ENCODE measurements at regions not wholly inside any gene's neighbourhood (a gene's known extent, or its start where the extent isn't known, plus 50 kb on each side); places are given as distances from the start of the nearest gene placed in this dataset.
A peak's percentile ranks its signal among the peaks of the same experiment; 100 is the strongest.

DNA sequence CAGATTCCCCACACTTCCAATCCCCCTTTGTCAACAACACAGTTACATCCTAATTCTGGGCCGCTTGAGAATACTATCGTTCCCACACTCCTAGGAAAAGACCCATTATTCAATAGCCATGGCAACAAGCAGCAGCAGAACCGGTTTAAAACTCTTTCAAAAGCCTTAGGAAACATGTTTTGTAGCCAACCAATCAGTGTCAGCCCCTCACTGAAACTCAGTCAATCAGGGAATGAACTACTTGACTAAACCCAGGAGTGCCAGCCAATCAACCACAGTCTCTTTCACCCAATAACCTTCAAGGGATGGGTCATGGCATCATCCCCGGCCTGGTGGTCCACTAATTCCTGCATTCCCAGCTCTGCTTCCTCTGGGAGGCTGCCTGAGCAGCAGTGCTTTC is 204.8 kb upstream of the HS6ST1 start:
- TF ChIP-seq, protein P1, sequence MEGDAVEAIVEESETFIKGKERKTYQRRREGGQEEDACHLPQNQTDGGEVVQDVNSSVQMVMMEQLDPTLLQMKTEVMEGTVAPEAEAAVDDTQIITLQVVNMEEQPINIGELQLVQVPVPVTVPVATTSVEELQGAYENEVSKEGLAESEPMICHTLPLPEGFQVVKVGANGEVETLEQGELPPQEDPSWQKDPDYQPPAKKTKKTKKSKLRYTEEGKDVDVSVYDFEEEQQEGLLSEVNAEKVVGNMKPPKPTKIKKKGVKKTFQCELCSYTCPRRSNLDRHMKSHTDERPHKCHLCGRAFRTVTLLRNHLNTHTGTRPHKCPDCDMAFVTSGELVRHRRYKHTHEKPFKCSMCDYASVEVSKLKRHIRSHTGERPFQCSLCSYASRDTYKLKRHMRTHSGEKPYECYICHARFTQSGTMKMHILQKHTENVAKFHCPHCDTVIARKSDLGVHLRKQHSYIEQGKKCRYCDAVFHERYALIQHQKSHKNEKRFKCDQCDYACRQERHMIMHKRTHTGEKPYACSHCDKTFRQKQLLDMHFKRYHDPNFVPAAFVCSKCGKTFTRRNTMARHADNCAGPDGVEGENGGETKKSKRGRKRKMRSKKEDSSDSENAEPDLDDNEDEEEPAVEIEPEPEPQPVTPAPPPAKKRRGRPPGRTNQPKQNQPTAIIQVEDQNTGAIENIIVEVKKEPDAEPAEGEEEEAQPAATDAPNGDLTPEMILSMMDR (IDR thresholded peaks at IDR 0.05; ENCODE audit: partially characterized antibody, unreplicated experiment), result no peak
- H3K27ac Mint-ChIP-seq (ENCODE audit: unreplicated experiment), result no peak overlapping the region
- H3K4me1 Mint-ChIP-seq (ENCODE audit: low read depth, unreplicated experiment), result peaks cover 2% of the 10 kb centered on the region
- peaks cover 4% of the 10 kb centered on the region for H3K9me3 Mint-ChIP-seq (ENCODE audit: unreplicated experiment)
- no peaks in the 10 kb centered on the region for H3K36me3 Mint-ChIP-seq (ENCODE audit: unreplicated experiment)
- no peak overlapping the region for H3K4me3 Mint-ChIP-seq (ENCODE audit: unreplicated experiment)
- peaks cover 7% of the 10 kb centered on the region for H3K27me3 Mint-ChIP-seq (ENCODE audit: unreplicated experiment)
- no peak for DNase-seq

DNA sequence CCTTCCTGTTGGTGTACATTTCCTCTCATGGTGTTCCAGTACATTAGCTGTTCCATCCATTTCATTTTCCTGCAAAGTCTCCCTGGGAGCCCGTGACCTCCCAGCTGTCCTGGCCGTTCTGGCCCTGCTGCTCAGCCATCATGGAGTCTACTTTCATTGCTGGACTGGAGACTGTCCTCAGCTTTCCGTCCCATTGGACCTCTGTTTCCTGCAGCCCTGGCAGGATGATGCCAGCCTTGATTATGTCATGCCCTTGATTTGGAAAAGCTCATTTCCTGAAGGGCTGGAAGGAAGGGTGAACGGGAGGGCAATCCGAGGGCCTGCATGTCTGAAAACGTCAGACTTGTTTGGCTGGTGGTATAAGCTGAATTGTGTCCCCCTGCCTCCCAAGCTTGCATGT is 205.5 kb upstream of the HS6ST1 start:
- H3K9me3 Mint-ChIP-seq (ENCODE audit: unreplicated experiment), result peaks cover 5% of the 10 kb centered on the region
- peaks cover 7% of the 10 kb centered on the region for H3K27me3 Mint-ChIP-seq (ENCODE audit: unreplicated experiment)
- no peak overlapping the region for H3K4me3 Mint-ChIP-seq (ENCODE audit: unreplicated experiment)
- no peaks in the 10 kb centered on the region for H3K36me3 Mint-ChIP-seq (ENCODE audit: unreplicated experiment)
- no peak for DNase-seq
- peaks cover 5% of the 10 kb centered on the region for H3K4me1 Mint-ChIP-seq (ENCODE audit: low read depth, unreplicated experiment)
- H3K27ac Mint-ChIP-seq (ENCODE audit: unreplicated experiment), result no peak overlapping the region
- TF ChIP-seq, protein P1 (IDR thresholded peaks at IDR 0.05; ENCODE audit: partially characterized antibody, unreplicated experiment), result no peak

DNA sequence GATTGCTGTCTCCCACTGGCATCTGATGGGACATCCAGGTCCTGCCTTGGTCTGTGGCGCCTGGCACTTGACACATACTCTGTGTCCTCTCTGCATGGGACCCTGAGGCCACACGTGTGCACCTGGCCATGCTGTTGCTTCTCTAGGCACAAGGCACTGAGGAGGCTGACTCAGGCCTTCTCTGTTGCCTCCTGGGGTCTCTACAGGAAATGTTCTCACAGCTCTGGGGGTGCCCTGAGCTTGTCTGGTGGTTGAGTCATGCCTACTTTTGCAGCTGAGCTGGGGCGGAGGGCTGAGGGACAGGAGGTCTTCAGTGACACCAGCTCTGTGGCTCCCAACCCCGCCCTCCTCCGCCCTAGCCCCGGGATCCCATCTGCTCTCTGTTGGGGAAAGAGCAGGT is 207.0 kb upstream of the HS6ST1 start:
- H3K4me1 Mint-ChIP-seq (ENCODE audit: low read depth, unreplicated experiment), result peaks cover 5% of the 10 kb centered on the region
- peaks cover 5% of the 10 kb centered on the region for H3K9me3 Mint-ChIP-seq (ENCODE audit: unreplicated experiment)
- H3K36me3 Mint-ChIP-seq (ENCODE audit: unreplicated experiment), result no peaks in the 10 kb centered on the region
- no peak overlapping the region for H3K27ac Mint-ChIP-seq (ENCODE audit: unreplicated experiment)
- no peak overlapping the region for H3K4me3 Mint-ChIP-seq (ENCODE audit: unreplicated experiment)
- H3K27me3 Mint-ChIP-seq (ENCODE audit: unreplicated experiment), result peaks cover 7% of the 10 kb centered on the region
- TF ChIP-seq, protein P1 (IDR thresholded peaks at IDR 0.05; ENCODE audit: partially characterized antibody, unreplicated experiment), result no peak
- DNase-seq, result no peak

DNA sequence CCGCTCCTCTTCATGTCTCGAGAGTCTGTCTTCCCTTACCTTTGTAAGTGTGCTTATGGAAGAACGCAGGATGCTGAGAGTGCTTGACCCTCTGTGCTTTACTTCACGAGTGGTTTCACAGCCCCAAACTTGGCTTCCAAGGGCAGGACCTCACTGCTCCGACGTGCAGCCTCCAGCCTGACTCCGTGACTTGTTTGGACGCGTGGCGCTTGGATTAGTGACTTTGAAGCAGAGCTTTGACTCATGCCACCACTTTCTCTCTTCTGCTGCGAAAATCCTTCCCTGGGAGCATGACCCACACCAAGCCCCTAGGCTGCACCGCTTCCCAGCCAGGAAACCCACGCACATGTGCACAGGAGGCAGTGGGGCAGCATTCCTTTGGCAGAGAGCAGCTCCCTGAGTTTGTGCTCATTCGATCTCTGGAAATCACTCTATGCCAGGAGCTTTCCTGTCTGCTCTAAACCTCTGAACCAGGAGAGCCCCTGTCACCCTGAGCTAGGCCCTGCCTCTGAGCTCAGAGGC is 207.8 kb upstream of the HS6ST1 start:
- Mint-ChIP-seq H3K27me3 (ENCODE audit: unreplicated experiment) (peaks cover 7% of the 10 kb centered on the region), H3K36me3 (ENCODE audit: unreplicated experiment) (no peaks in the 10 kb centered on the region), H3K4me3 (ENCODE audit: unreplicated experiment) (no peak overlapping the region), H3K27ac (ENCODE audit: unreplicated experiment) (no peak overlapping the region), H3K9me3 (ENCODE audit: unreplicated experiment) (peaks cover 5% of the 10 kb centered on the region), H3K4me1 (ENCODE audit: low read depth, unreplicated experiment) (peaks cover 5% of the 10 kb centered on the region)
- DNase-seq, result no peak
- TF ChIP-seq, protein P1 (IDR thresholded peaks at IDR 0.05; ENCODE audit: partially characterized antibody, unreplicated experiment), result no peak

DNA sequence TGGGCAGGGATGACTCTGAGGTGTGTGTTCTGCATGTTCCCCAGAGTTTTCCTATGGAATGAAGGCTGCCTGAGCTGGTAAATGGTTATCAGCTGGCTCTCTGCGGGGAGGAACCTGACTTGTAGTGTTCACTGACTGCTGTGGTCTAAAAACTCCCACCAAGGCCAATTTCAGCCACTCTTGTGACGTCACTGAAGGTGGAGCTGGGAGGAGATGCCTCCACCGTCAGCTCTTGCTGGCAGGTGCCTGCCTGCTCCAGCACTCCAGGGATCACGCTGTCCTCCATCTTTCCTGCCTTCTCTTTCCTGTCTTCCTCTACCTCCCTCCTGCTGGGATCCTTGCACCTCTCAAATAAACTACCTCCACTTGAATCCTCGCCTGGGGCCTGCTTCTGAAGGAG is 209.5 kb upstream of the HS6ST1 start:
- Mint-ChIP-seq H3K9me3 (ENCODE audit: unreplicated experiment) (peaks cover 5% of the 10 kb centered on the region), H3K27me3 (ENCODE audit: unreplicated experiment) (peaks cover 4% of the 10 kb centered on the region), H3K27ac (ENCODE audit: unreplicated experiment) (peak overlapping the region; percentile 65), H3K4me1 (ENCODE audit: low read depth, unreplicated experiment) (peaks cover 5% of the 10 kb centered on the region), H3K4me3 (ENCODE audit: unreplicated experiment) (no peak overlapping the region), H3K36me3 (ENCODE audit: unreplicated experiment) (no peaks in the 10 kb centered on the region)
- DNase-seq, result no peak
- TF ChIP-seq, protein P1 (IDR thresholded peaks at IDR 0.05; ENCODE audit: partially characterized antibody, unreplicated experiment), result no peak

Data from glutamatergic neuron (in vitro differentiated cells).